Keratinocyte (primary cell): ENCODE measurements at regions not wholly inside any gene's neighbourhood (a gene's known extent, or its start where the extent isn't known, plus 50 kb on each side); places are given as distances from the start of the nearest gene placed in this dataset.

Experiments used
- DNase-seq: peaks from one replicate; pipeline ENCODE4 v3.0.0-alpha.2; 2011; ENCODE audit warnings: low read depth, missing footprints, low spot score
- FAIRE-seq: peaks from 2 replicates; lab custom pipeline; 2011; peaks lifted over from hg19 to GRCh38; lab: Jason Lieb, UNC
- H2AFZ ChIP-seq: 2 replicates; pipeline ENCODE4 v1.6.0; 2012; ENCODE audit warnings: low read length, control low read depth, inconsistent platforms; ENCODE audit not compliant: control insufficient read depth
- H3K27ac ChIP-seq: 2 replicates; pipeline ENCODE4 v1.5.1; 2011; ENCODE audit warnings: low read length; ENCODE audit not compliant: control insufficient read depth, insufficient read depth
- H3K27me3 ChIP-seq: 3 replicates; pipeline ENCODE4 v1.6.0; 2011; ENCODE audit warnings: low read length; ENCODE audit not compliant: control insufficient read depth, insufficient read depth; ENCODE audit errors: extremely low read depth
- H3K36me3 ChIP-seq, 2 experiments: 2 replicates in 1 of 2; 3 replicates in 1 of 2; pipeline ENCODE4 v1.5.1; 2011; ENCODE audit warnings: low read length in 2 of 2, mild to moderate bottlenecking in 1 of 2; ENCODE audit not compliant: control insufficient read depth in 2 of 2, insufficient read depth in 2 of 2; ENCODE audit errors: extremely low read depth in 1 of 2
- H3K4me1 ChIP-seq: 3 replicates; pipeline ENCODE4 v1.5.1; 2011; ENCODE audit warnings: low read length; ENCODE audit not compliant: control insufficient read depth, insufficient read depth; ENCODE audit errors: extremely low read depth
- H3K4me2 ChIP-seq: 3 replicates; pipeline ENCODE4 v1.6.0; 2011; ENCODE audit warnings: low read depth, low read length; ENCODE audit not compliant: control insufficient read depth, insufficient read depth; ENCODE audit errors: extremely low read depth
- H3K4me3 ChIP-seq, 3 experiments: fragments of 200-600 bp in 1 of 3; sonication (generic) in 1 of 3; 2 replicates in 2 of 3; 3 replicates in 1 of 3; pipeline ENCODE4 v1.5.1; 2011 to 2016; ENCODE audit warnings: low read length in 3 of 3, mild to moderate bottlenecking in 3 of 3, control low read depth in 2 of 3, inconsistent platforms in 1 of 3, low read depth in 1 of 3, mixed read lengths in 1 of 3, mixed run types in 1 of 3, moderate library complexity in 1 of 3; ENCODE audit not compliant: control insufficient read depth in 2 of 3, insufficient read depth in 2 of 3; ENCODE audit errors: extremely low read depth in 1 of 3
- H3K79me2 ChIP-seq: 2 replicates; pipeline ENCODE4 v1.6.0; 2012; ENCODE audit warnings: low read length; ENCODE audit not compliant: control insufficient read depth, insufficient read depth
- H3K9ac ChIP-seq: 3 replicates; pipeline ENCODE4 v1.6.0; 2011; ENCODE audit warnings: low read length; ENCODE audit not compliant: control insufficient read depth, insufficient read depth; ENCODE audit errors: extremely low read depth
- H3K9me1 ChIP-seq: 3 replicates; pipeline ENCODE4 v1.6.0; 2011; ENCODE audit warnings: low read length; ENCODE audit not compliant: control insufficient read depth, insufficient read depth; ENCODE audit errors: extremely low read depth
- H3K9me3 ChIP-seq: 2 replicates; pipeline ENCODE4 v1.5.1; 2012; ENCODE audit warnings: low read depth, low read length; ENCODE audit not compliant: control insufficient read depth
- H4K20me1 ChIP-seq: 3 replicates; pipeline ENCODE4 v1.6.0; 2011; ENCODE audit warnings: low read length; ENCODE audit not compliant: control insufficient read depth, insufficient read depth; ENCODE audit errors: extremely low read depth
- EZH2 ChIP-seq: IDR thresholded peaks from one replicate; pipeline ENCODE4 v1.6.1; 2012; ENCODE audit warnings: inconsistent platforms, mild to moderate bottlenecking, low read length, moderate library complexity
- dilution Hi-C: fragments of 300-500 bp; cut with MboI; formaldehyde crosslinking; loops from one replicate; pipeline ENCODE4 v1.7.0; 2020; ENCODE audit warnings: low sequenced_read_pairs; ENCODE audit not compliant: extremely low pct_ligation_motif_present
- TF ChIP-seq, protein P1 (sequence below), 3 experiments: IDR thresholded peaks in 1 of 3; conservative IDR thresholded peaks in 1 of 3; optimal IDR thresholded peaks in 1 of 3; 2 replicates in 2 of 3; 3 replicates in 1 of 3; pipeline versions ENCODE3 to v1.5.1; 2011; ENCODE audit warnings: low read length in 3 of 3, mild to moderate bottlenecking in 3 of 3, moderate library complexity in 2 of 3, control low read depth in 1 of 3, inconsistent platforms in 1 of 3; ENCODE audit not compliant: insufficient read depth in 2 of 3; ENCODE audit errors: extremely low read depth in 1 of 3

DNA sequence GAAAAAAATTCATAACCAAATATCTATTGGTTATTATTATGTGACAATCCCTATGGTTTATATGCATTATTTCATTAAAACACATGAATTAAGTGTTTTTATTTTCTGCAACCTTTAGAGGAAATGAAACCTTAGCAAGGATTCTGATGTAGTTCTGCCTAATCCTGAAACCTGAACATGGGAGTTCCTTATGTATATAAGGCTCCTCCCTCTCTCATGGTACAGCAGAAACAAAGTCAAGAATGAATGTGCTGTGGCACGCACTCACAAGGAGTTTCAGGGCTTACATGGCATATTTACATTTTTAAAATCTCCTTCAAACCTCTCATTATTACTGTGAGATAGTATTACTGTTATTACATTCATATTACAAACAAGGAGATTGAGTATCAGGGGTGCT, 426.4 kb upstream of the CITED2 start:
- FAIRE-seq: no peak
- Histone ChIP-seq H3K36me3 (no peaks in the 10 kb centered on the region), H3K4me1 (no peaks in the 10 kb centered on the region), H3K27me3 (no peaks in the 10 kb centered on the region), H3K4me2 (no peak overlapping the region), H3K9me3 (no peaks in the 10 kb centered on the region), H3K9ac (no peak overlapping the region), H3K9me1 (no peaks in the 10 kb centered on the region), H3K79me2 (no peaks in the 10 kb centered on the region), H3K4me3 (no peak overlapping the region), H4K20me1 (no peaks in the 10 kb centered on the region), H3K27ac (no peak overlapping the region), H2AFZ (no peak overlapping the region)
- no peak for DNase-seq
- dilution Hi-C loops: no loop called here
- TF ChIP-seq EZH2: no peak
- TF ChIP-seq, protein P1, sequence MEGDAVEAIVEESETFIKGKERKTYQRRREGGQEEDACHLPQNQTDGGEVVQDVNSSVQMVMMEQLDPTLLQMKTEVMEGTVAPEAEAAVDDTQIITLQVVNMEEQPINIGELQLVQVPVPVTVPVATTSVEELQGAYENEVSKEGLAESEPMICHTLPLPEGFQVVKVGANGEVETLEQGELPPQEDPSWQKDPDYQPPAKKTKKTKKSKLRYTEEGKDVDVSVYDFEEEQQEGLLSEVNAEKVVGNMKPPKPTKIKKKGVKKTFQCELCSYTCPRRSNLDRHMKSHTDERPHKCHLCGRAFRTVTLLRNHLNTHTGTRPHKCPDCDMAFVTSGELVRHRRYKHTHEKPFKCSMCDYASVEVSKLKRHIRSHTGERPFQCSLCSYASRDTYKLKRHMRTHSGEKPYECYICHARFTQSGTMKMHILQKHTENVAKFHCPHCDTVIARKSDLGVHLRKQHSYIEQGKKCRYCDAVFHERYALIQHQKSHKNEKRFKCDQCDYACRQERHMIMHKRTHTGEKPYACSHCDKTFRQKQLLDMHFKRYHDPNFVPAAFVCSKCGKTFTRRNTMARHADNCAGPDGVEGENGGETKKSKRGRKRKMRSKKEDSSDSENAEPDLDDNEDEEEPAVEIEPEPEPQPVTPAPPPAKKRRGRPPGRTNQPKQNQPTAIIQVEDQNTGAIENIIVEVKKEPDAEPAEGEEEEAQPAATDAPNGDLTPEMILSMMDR (optimal IDR thresholded peaks at IDR 0.05 in 1 of 3, IDR thresholded peaks at IDR 0.05 in 1 of 3, conservative IDR thresholded peaks at IDR 0.05 in 1 of 3; ENCODE audit: extremely low read depth in 1 of 3, insufficient read depth in 2 of 3, low read length in 3 of 3): no peak

DNA sequence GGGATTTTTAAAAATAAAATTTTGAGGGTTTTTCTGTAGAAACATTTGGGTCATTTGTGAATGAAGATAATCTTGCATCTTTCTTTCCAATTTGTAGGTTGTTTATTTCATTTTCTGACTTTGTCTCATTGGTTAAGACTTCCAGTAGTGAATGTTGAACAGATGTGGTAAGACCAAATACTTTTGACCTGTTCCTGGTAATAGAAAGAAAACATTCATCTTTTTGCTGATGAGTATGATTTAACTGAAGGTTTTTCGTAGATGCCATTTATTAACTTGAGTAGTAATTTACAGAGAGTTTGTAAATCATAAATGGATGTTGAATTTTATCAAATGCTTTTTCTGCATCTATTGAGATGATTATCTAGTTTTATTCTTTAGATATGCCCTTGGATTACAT, 416.1 kb upstream of the CITED2 start:
- Histone ChIP-seq H3K79me2 (no peaks in the 10 kb centered on the region), H2AFZ (no peak overlapping the region), H3K27me3 (no peaks in the 10 kb centered on the region), H3K4me2 (no peak overlapping the region), H3K4me1 (no peaks in the 10 kb centered on the region), H3K9me1 (no peaks in the 10 kb centered on the region), H3K36me3 (no peaks in the 10 kb centered on the region), H4K20me1 (no peaks in the 10 kb centered on the region), H3K9me3 (no peaks in the 10 kb centered on the region), H3K4me3 (no peak overlapping the region), H3K9ac (no peak overlapping the region), H3K27ac (no peak overlapping the region)
- no peak for FAIRE-seq
- no peak for DNase-seq
- dilution Hi-C loops: no loop called here
- TF ChIP-seq, protein P1 (optimal IDR thresholded peaks at IDR 0.05 in 1 of 3, IDR thresholded peaks at IDR 0.05 in 1 of 3, conservative IDR thresholded peaks at IDR 0.05 in 1 of 3; ENCODE audit: extremely low read depth in 1 of 3, insufficient read depth in 2 of 3, low read length in 3 of 3): no peak
- TF ChIP-seq EZH2: no peak
